HepG2 (cell line): ENCODE measurements at regions not wholly inside any gene's neighbourhood (a gene's known extent, or its start where the extent isn't known, plus 50 kb on each side); places are given as distances from the start of the nearest gene placed in this dataset.

Source experiments
- CCDC6 ChIP-seq: sonication (generic); formaldehyde crosslinking; IDR thresholded peaks from 2 replicates; pipeline ENCODE4 v1.8.1; 2022; ENCODE audit warnings: mild to moderate bottlenecking, missing genetic modification reagents, moderate library complexity
- CENPT ChIP-seq: sonication (generic); formaldehyde crosslinking; IDR thresholded peaks from 2 replicates; pipeline ENCODE4 v1.8.0; 2022; ENCODE audit warnings: low read depth, mild to moderate bottlenecking, moderate library complexity, missing genetic modification reagents
- CREB1 ChIP-seq, 2 experiments: fragments of 450-650 bp in 1 of 2; IDR thresholded peaks; 2 replicates each; pipeline ENCODE4 v1.6.1; 2016 to 2017; ENCODE audit warnings: control low read depth in 1 of 2, mild to moderate bottlenecking in 1 of 2, missing compliant biosample characterization in 1 of 2, missing genetic modification characterization in 1 of 2
- JUND ChIP-seq: sonication (generic); formaldehyde crosslinking; IDR thresholded peaks from 2 replicates; pipeline ENCODE4 v1.8.0; 2022; ENCODE audit warnings: mild to moderate bottlenecking, missing genetic modification reagents
- KAT2B ChIP-seq: fragments of 150-350 bp; IDR thresholded peaks from 2 replicates; pipeline ENCODE4 v1.6.1; 2014; ENCODE audit warnings: low read depth, low read length, borderline replicate concordance
- KDM1A ChIP-seq: IDR thresholded peaks from 2 replicates; pipeline ENCODE4 v1.6.1; 2016; ENCODE audit warnings: missing compliant biosample characterization
- KDM3A ChIP-seq: IDR thresholded peaks from 2 replicates; pipeline ENCODE4 v1.6.1; 2018; ENCODE audit warnings: low read depth, missing compliant biosample characterization
- KLF11 ChIP-seq: IDR thresholded peaks from 2 replicates; pipeline ENCODE4 v1.6.1; 2016; ENCODE audit warnings: missing compliant biosample characterization
- MED13 ChIP-seq: sonication (generic); formaldehyde crosslinking; IDR thresholded peaks from 2 replicates; pipeline ENCODE4 v1.5.0; 2020; ENCODE audit warnings: missing genetic modification reagents
- MED8 ChIP-seq: sonication (generic); formaldehyde crosslinking; IDR thresholded peaks from 2 replicates; pipeline ENCODE4 v1.8.1; 2023; ENCODE audit warnings: mild to moderate bottlenecking, missing genetic modification reagents; ENCODE audit not compliant: insufficient replicate concordance
- MIXL1 ChIP-seq: IDR thresholded peaks from 2 replicates; pipeline ENCODE4 v1.6.1; 2016
- NKX3-1 ChIP-seq: sonication (generic); formaldehyde crosslinking; IDR thresholded peaks from 2 replicates; pipeline ENCODE4 v1.5.0; 2020; ENCODE audit warnings: missing genetic modification reagents
- NR2C2 ChIP-seq: sonication (generic); formaldehyde crosslinking; IDR thresholded peaks from 2 replicates; pipeline ENCODE4 v1.4.0; 2020; ENCODE audit warnings: missing genetic modification reagents, mild to moderate bottlenecking, moderate library complexity, borderline replicate concordance
- TBP ChIP-seq: sonication (generic); formaldehyde crosslinking; IDR thresholded peaks from 2 replicates; pipeline ENCODE4 v1.5.0; 2020; ENCODE audit warnings: missing genetic modification reagents
- ZNF142 ChIP-seq: sonication (generic); formaldehyde crosslinking; IDR thresholded peaks from 2 replicates; pipeline ENCODE4 v1.4.0; 2020; ENCODE audit warnings: missing genetic modification reagents
- ZNF609 ChIP-seq: sonication (generic); formaldehyde crosslinking; IDR thresholded peaks from 2 replicates; pipeline ENCODE4 v1.4.0; 2020; ENCODE audit warnings: mild to moderate bottlenecking, missing genetic modification reagents, borderline replicate concordance
- ZNF746 ChIP-seq: sonication (generic); formaldehyde crosslinking; IDR thresholded peaks from 2 replicates; pipeline ENCODE4 v1.8.0; 2022; ENCODE audit warnings: mild to moderate bottlenecking, missing genetic modification reagents
- ZNF816 ChIP-seq: sonication (generic); formaldehyde crosslinking; IDR thresholded peaks from 2 replicates; pipeline ENCODE4 v1.8.0; 2022; ENCODE audit warnings: missing genetic modification reagents, mild to moderate bottlenecking, borderline replicate concordance
- TF ChIP-seq, protein P1 (sequence below): IDR thresholded peaks from 2 replicates; pipeline ENCODE4 v1.6.1; 2016

- TF ChIP-seq ZNF609 (CRISPR knock-in tag) (no peak), KDM1A (no peak), CCDC6 (CRISPR knock-in tag) (no peak), KDM3A (CRISPR knock-in tag) (no peak), MIXL1 (no peak), TBP (CRISPR knock-in tag) (no peak), KLF11 (no peak), ZNF142 (no peak), NKX3-1 (CRISPR knock-in tag) (no peak), NR2C2 (CRISPR knock-in tag) (no peak), JUND (CRISPR knock-in tag) (no peak), CREB1 (IDR thresholded peaks at IDR 0.05) (no peak), CREB1 (CRISPR knock-in tag; IDR thresholded peaks at IDR 0.05) (no peak), ZNF816 (CRISPR knock-in tag) (no peak), CENPT (no peak), ZNF746 (CRISPR knock-in tag) (no peak), MED13 (CRISPR knock-in tag) (no peak), MED8 (CRISPR knock-in tag) (no peak), KAT2B (no peak)
- TF ChIP-seq, protein P1, sequence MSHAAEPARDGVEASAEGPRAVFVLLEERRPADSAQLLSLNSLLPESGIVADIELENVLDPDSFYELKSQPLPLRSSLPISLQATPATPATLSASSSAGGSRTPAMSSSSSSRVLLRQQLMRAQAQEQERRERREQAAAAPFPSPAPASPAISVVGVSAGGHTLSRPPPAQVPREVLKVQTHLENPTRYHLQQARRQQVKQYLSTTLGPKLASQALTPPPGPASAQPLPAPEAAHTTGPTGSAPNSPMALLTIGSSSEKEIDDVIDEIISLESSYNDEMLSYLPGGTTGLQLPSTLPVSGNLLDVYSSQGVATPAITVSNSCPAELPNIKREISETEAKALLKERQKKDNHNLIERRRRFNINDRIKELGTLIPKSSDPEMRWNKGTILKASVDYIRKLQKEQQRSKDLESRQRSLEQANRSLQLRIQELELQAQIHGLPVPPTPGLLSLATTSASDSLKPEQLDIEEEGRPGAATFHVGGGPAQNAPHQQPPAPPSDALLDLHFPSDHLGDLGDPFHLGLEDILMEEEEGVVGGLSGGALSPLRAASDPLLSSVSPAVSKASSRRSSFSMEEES (CRISPR knock-in tag) = no peak
These were observed 219.9 kb upstream of the IGF1R start (continued) for GRCh38 chr15:98428253-98428989.
